GM23338 (cell line): ENCODE measurements at regions not wholly inside any gene's neighbourhood (a gene's known extent, or its start where the extent isn't known, plus 50 kb on each side); places are given as distances from the start of the nearest gene placed in this dataset.

ENCODE experiments used
- ATAC-seq: fragments of 200-7000 bp; cut with Tn5 transposase; 3 replicates; pipeline ENCODE4 v1.9.1; 2020
- DNase-seq: peaks from one replicate; pipeline ENCODE4 v3.0.0-alpha.2; 2015; ENCODE audit warnings: low spot score
- H2AFZ ChIP-seq: fragments of 200-600 bp; sonication (generic); 2 replicates; pipeline ENCODE4 v1.8.0; 2016; ENCODE audit warnings: antibody characterized with exemption, mild to moderate bottlenecking, moderate library complexity
- H3F3A ChIP-seq: fragments of 200-600 bp; sonication (generic); replicated peaks from 2 replicates; pipeline ENCODE4 v1.8.0; 2017; ENCODE audit warnings: antibody characterized with exemption, mixed run types, low read depth
- H3K27ac ChIP-seq: fragments of 200-600 bp; sonication (generic); 2 replicates; pipeline ENCODE4 v1.6.1; 2016; ENCODE audit warnings: low read depth
- H3K27me3 ChIP-seq: fragments of 200-600 bp; sonication (generic); 2 replicates; pipeline ENCODE4 v1.8.0; 2016; ENCODE audit warnings: mild to moderate bottlenecking, mixed run types, moderate library complexity; ENCODE audit not compliant: insufficient read depth
- H3K36me3 ChIP-seq: fragments of 200-600 bp; sonication (generic); 2 replicates; pipeline ENCODE4 v1.8.0; 2016; ENCODE audit warnings: mild to moderate bottlenecking; ENCODE audit not compliant: insufficient read depth
- H3K4me1 ChIP-seq: fragments of 200-600 bp; sonication (generic); 2 replicates; pipeline ENCODE4 v1.8.0; 2016; ENCODE audit warnings: mild to moderate bottlenecking, moderate library complexity; ENCODE audit not compliant: insufficient read depth
- H3K4me2 ChIP-seq: fragments of 200-600 bp; sonication (generic); 2 replicates; pipeline ENCODE4 v1.7.1; 2017; ENCODE audit warnings: mixed run types
- H3K4me3 ChIP-seq: fragments of 200-600 bp; sonication (generic); 2 replicates; pipeline ENCODE4 v1.6.1; 2016; ENCODE audit warnings: mixed run types
- H3K79me2 ChIP-seq: fragments of 200-600 bp; sonication (generic); replicated peaks from 2 replicates; pipeline ENCODE4 v1.8.0; 2017; ENCODE audit warnings: mild to moderate bottlenecking; ENCODE audit not compliant: insufficient read depth
- H3K9me2 ChIP-seq: fragments of 200-600 bp; sonication (generic); 2 replicates; pipeline ENCODE4 v1.8.0; 2017; ENCODE audit not compliant: insufficient read depth
- H4K20me1 ChIP-seq: fragments of 200-600 bp; sonication (generic); replicated peaks from 2 replicates; pipeline ENCODE4 v1.8.0; 2017; ENCODE audit warnings: mild to moderate bottlenecking; ENCODE audit not compliant: insufficient read depth
- H3K27ac Mint-ChIP-seq: 2 replicates; pipeline ENCODE4 v1.8.0; 2020; ENCODE audit warnings: inconsistent platforms, mild to moderate bottlenecking, moderate library complexity, mixed read lengths
- H3K27me3 Mint-ChIP-seq: 3 replicates; pipeline ENCODE4 v1.8.0; 2022; ENCODE audit warnings: low read depth, mild to moderate bottlenecking, moderate library complexity, mixed read lengths, inconsistent platforms; ENCODE audit not compliant: insufficient read depth, poor library complexity
- H3K36me3 Mint-ChIP-seq: 3 replicates; pipeline ENCODE4 v1.8.0; 2021; ENCODE audit warnings: low read depth, mild to moderate bottlenecking, inconsistent platforms, moderate library complexity, mixed read lengths
- H3K4me1 Mint-ChIP-seq: 3 replicates; pipeline ENCODE4 v1.8.0; 2020; ENCODE audit warnings: mild to moderate bottlenecking, inconsistent platforms, mixed read lengths
- H3K4me3 Mint-ChIP-seq: 3 replicates; pipeline ENCODE4 v1.8.0; 2021; ENCODE audit warnings: moderate library complexity, mild to moderate bottlenecking, inconsistent platforms, mixed read lengths
- H3K9me3 Mint-ChIP-seq: 3 replicates; pipeline ENCODE4 v1.8.0; 2020; ENCODE audit warnings: moderate library complexity, mild to moderate bottlenecking, inconsistent platforms, mixed read lengths
- CREB1 ChIP-seq: fragments of 250-450 bp; sonication (Bioruptor Pico); IDR thresholded peaks from 2 replicates; pipeline ENCODE4 v1.5.0; 2020; ENCODE audit warnings: low read depth, mild to moderate bottlenecking, moderate library complexity
- CTCF ChIP-seq, 2 experiments: fragments of 200-600 bp in 1 of 2; sonication (generic) in 1 of 2; conservative IDR thresholded peaks; 2 replicates each; pipeline versions ENCODE4 v1.5.1 to v1.6.1; 2016 to 2017; ENCODE audit warnings: antibody characterized with exemption in 2 of 2, low read depth in 2 of 2, mild to moderate bottlenecking in 2 of 2, moderate library complexity in 1 of 2
- EZH2phosphoT487 ChIP-seq: fragments of 200-600 bp; sonication (generic); IDR thresholded peaks from one replicate; pipeline ENCODE4 v1.8.1; 2018; ENCODE audit warnings: antibody characterized with exemption; ENCODE audit not compliant: unreplicated experiment
- JUNB ChIP-seq: IDR thresholded peaks from one replicate; pipeline ENCODE4 v1.6.1; 2016; ENCODE audit warnings: antibody characterized with exemption; ENCODE audit not compliant: unreplicated experiment
- POLR2AphosphoS5 ChIP-seq: IDR thresholded peaks from 2 replicates; pipeline ENCODE4 v1.6.1; 2016; ENCODE audit warnings: antibody characterized with exemption, low read depth
- ZNF462 ChIP-seq: fragments of 250-450 bp; sonication (Bioruptor Pico); IDR thresholded peaks from 2 replicates; pipeline ENCODE4 v1.5.0; 2020; ENCODE audit warnings: mild to moderate bottlenecking, moderate library complexity

- TF ChIP-seq CREB1 = no peak
- no peak for TF ChIP-seq POLR2AphosphoS5
- TF ChIP-seq JUNB = no peak
- no peak for TF ChIP-seq CTCF (conservative IDR thresholded peaks at IDR 0.05; ENCODE audit: low read depth in 2 of 2)
- TF ChIP-seq ZNF462 (CRISPR knock-in tag) = no peak
- no peak for TF ChIP-seq EZH2phosphoT487
- H3K4me2 ChIP-seq = no peak overlapping the region
- no peaks in the 10 kb centered on the region for H4K20me1 ChIP-seq
- Mint-ChIP-seq H3K36me3 (no peaks in the 10 kb centered on the region), H3K27me3 (peaks cover 3% of the 10 kb centered on the region), H3K9me3 (peaks cover 2% of the 10 kb centered on the region; the same call in 1 of the 3 replicates), H3K27ac (no peak overlapping the region), H3K4me3 (no peak overlapping the region), H3K4me1 (peaks cover 6% of the 10 kb centered on the region)
- no peaks in the 10 kb centered on the region for H3F3A ChIP-seq
- no peaks in the 10 kb centered on the region for H3K79me2 ChIP-seq
- no peaks in the 10 kb centered on the region for H3K36me3 ChIP-seq
- DNase-seq = no peak
- H2AFZ ChIP-seq = no peak overlapping the region
- no peaks in the 10 kb centered on the region for H3K27me3 ChIP-seq
- no peak for ATAC-seq
- H3K4me3 ChIP-seq = no peak overlapping the region
- no peaks in the 10 kb centered on the region for H3K4me1 ChIP-seq
- peaks cover 19% of the 10 kb centered on the region; the same call in 1 of the 2 replicates for H3K9me2 ChIP-seq
- no peak overlapping the region for H3K27ac ChIP-seq
Observed at GRCh38 chr13:73406454-73406853, 347.6 kb downstream of the KLF5 start.
